ENCODE measurements at regions not wholly inside any gene's neighbourhood (a gene's known extent, or its start where the extent isn't known, plus 50 kb on each side); places are given as distances from the start of the nearest gene placed in this dataset.

- TF ChIP-seq ZNF462 (CRISPR knock-in tag; IDR thresholded peaks at IDR 0.05) (no peak), ETS1 (IDR thresholded peaks at IDR 0.05) (no peak), POLR2AphosphoS5 (IDR thresholded peaks at IDR 0.05; ENCODE audit: low read depth) (no peak)
Observed at GRCh38 chr18:73545472-73545871, 602.2 kb downstream of the FBXO15 start (continued).

- Histone ChIP-seq H2AFZ (no peak overlapping the region), H3K36me3 (ENCODE audit: insufficient read depth) (no peaks in the 10 kb centered on the region), H3K4me1 (ENCODE audit: insufficient read depth) (no peaks in the 10 kb centered on the region), H3K4me3 (no peak overlapping the region), H3K27ac (ENCODE audit: low read depth) (no peak overlapping the region), H4K20me1 (replicated peaks; ENCODE audit: insufficient read depth) (no peaks in the 10 kb centered on the region), H3F3A (replicated peaks; ENCODE audit: low read depth) (no peaks in the 10 kb centered on the region), H3K27me3 (ENCODE audit: insufficient read depth) (no peaks in the 10 kb centered on the region), H3K79me2 (replicated peaks; ENCODE audit: insufficient read depth) (no peaks in the 10 kb centered on the region), H3K4me2 (no peak overlapping the region), H3K9me2 (ENCODE audit: insufficient read depth) (no peaks in the 10 kb centered on the region)
- Mint-ChIP-seq H3K27ac (no peak overlapping the region), H3K36me3 (ENCODE audit: low read depth) (no peaks in the 10 kb centered on the region), H3K4me1 (peaks cover 4% of the 10 kb centered on the region; the same call in 2 of the 3 replicates), H3K4me3 (no peak overlapping the region), H3K27me3 (ENCODE audit: insufficient read depth, low read depth, poor library complexity) (no peaks in the 10 kb centered on the region), H3K9me3 (no peaks in the 10 kb centered on the region)
- DNase-seq (ENCODE audit: low spot score) (no peak), ATAC-seq (no peak)
- no peak for TF ChIP-seq STAT1 (IDR thresholded peaks at IDR 0.05; ENCODE audit: unreplicated experiment)
- TF ChIP-seq EZH2phosphoT487 (IDR thresholded peaks at IDR 0.05; ENCODE audit: unreplicated experiment) = no peak
- TF ChIP-seq CTCF (conservative IDR thresholded peaks at IDR 0.05; ENCODE audit: low read depth in 2 of 2) = no peak
- TF ChIP-seq CREB1 (CRISPR knock-in tag; IDR thresholded peaks at IDR 0.05; ENCODE audit: low read depth) = no peak
- no peak for TF ChIP-seq ZNF114 (CRISPR knock-in tag; IDR thresholded peaks at IDR 0.05)
- no peak for TF ChIP-seq EZH2 (IDR thresholded peaks at IDR 0.05; ENCODE audit: low read depth, unreplicated experiment)
- TF ChIP-seq REST (IDR thresholded peaks at IDR 0.05; ENCODE audit: unreplicated experiment) = no peak
- TF ChIP-seq POLR2AphosphoS5 (IDR thresholded peaks at IDR 0.05; ENCODE audit: low read depth) = no peak
Observed at GRCh38 chr18:73544617-73545016, 603.0 kb downstream of the FBXO15 start.

Measured in GM23338 (cell line).